Small intestine (tissue), 7 donors: ENCODE measurements at regions not wholly inside any gene's neighbourhood (a gene's known extent, or its start where the extent isn't known, plus 50 kb on each side); places are given as distances from the start of the nearest gene placed in this dataset.
A peak's percentile ranks its signal among the peaks of the same experiment; 100 is the strongest.
"Not testable (repeated sequence)": the region's sequence is repeated elsewhere in the genome, so short reads cannot be mapped to it uniquely, and the experiment has no call there.

Experiments
- DNase-seq, 2 donors: peaks; one replicate each; pipeline versions ENCODE4 v3.0.0 to v3.0.0-alpha.2; 2013
- FAIRE-seq: peaks from 2 replicates; lab custom pipeline; 2012; peaks lifted over from hg19 to GRCh38; lab: Jason Lieb, UNC
- H3K27ac ChIP-seq, 3 donors: one replicate each; pipeline ENCODE4 v1.5.1; 2013; ENCODE audit warnings: low read length in 2 of 3, mild to moderate bottlenecking in 2 of 3, control low read depth in 1 of 3, inconsistent platforms in 1 of 3, low read depth in 1 of 3, moderate library complexity in 1 of 3
- H3K27me3 ChIP-seq, 3 donors: one replicate each; pipeline ENCODE4 v1.6.1; 2013; ENCODE audit warnings: low read length in 3 of 3, inconsistent platforms in 1 of 3; ENCODE audit not compliant: control insufficient read depth in 3 of 3, insufficient read depth in 3 of 3
- H3K36me3 ChIP-seq, 3 donors: one replicate each; pipeline ENCODE4 v1.6.1; 2013; ENCODE audit warnings: low read length in 3 of 3, inconsistent platforms in 1 of 3, low read depth in 1 of 3, mild to moderate bottlenecking in 1 of 3, moderate library complexity in 1 of 3; ENCODE audit not compliant: control insufficient read depth in 3 of 3, insufficient read depth in 2 of 3
- H3K4me1 ChIP-seq, 3 donors: one replicate each; pipeline ENCODE4 v1.6.1; 2013; ENCODE audit warnings: low read length in 2 of 3, inconsistent platforms in 1 of 3, low read depth in 1 of 3, mild to moderate bottlenecking in 1 of 3, moderate library complexity in 1 of 3; ENCODE audit not compliant: control insufficient read depth in 3 of 3, insufficient read depth in 2 of 3
- H3K4me3 ChIP-seq, 3 donors: one replicate each; pipeline ENCODE4 v1.5.1; 2013; ENCODE audit warnings: low read length in 3 of 3, control low read depth in 1 of 3, inconsistent platforms in 1 of 3, low read depth in 1 of 3, mild to moderate bottlenecking in 1 of 3, moderate library complexity in 1 of 3
- H3K9me3 ChIP-seq, 2 donors: one replicate each; pipeline ENCODE4 v1.6.1; 2013; ENCODE audit warnings: low read depth in 1 of 2, low read length in 1 of 2; ENCODE audit not compliant: control insufficient read depth in 2 of 2, insufficient read depth in 1 of 2
- WGBS, 3 donors: extraction: QIAGEN DNeasy Blood & Tissue Kit; methylation state at CpG; one replicate each; pipeline ENCODE4 v1.1.7; 2013; 5-methylcytosine and 5-hydroxymethylcytosine counted together
- donor health status: healthy with polysubstance abuse.
- donor health status: control.
- donor health status: control.
- donor health status: Bipolar disorder and iron deficiency.
- donor health status: healthy.

GRCh38 chr3:151675858-151676615 lies 57.7 kb upstream of the AADACL2 start:
- 91% methylated on average over 8 of the region's 8 CpGs for WGBS, 3 donors
- DNase-seq (no peak), FAIRE-seq (no peak)
- Histone ChIP-seq H3K4me3 (no peak overlapping the region), H3K27me3 (no peaks in the 10 kb centered on the region), H3K4me1 (no peaks in the 10 kb centered on the region), H3K36me3 (no peaks in the 10 kb centered on the region), H3K9me3 (peaks cover 0 to 5% of the 10 kb centered on the region in 2 donors), H3K27ac (no peak overlapping the region)

- H3K4me1 ChIP-seq = no peaks in the 10 kb centered on the region
- no peak for DNase-seq
- H3K4me3 ChIP-seq = no peak overlapping the region
- H3K9me3 ChIP-seq = peaks cover 0 to 5% of the 10 kb centered on the region in 2 donors
- H3K27ac ChIP-seq = no peak overlapping the region
- H3K36me3 ChIP-seq = no peaks in the 10 kb centered on the region
- no peaks in the 10 kb centered on the region for H3K27me3 ChIP-seq
- no peak for FAIRE-seq
- WGBS, 3 donors = 65 to 90% (median 79%) methylated on average over 1 of the region's 1 CpG
Measured at GRCh38 chr3:151673974-151674373, 59.8 kb upstream of the AADACL2 start.

GRCh38 chr3:151667762-151668161 lies 66.0 kb upstream of the AADACL2 start:
- H3K27ac ChIP-seq, H3K4me1 ChIP-seq, H3K27me3 ChIP-seq, FAIRE-seq, H3K4me3 ChIP-seq, H3K9me3 ChIP-seq, DNase-seq, H3K36me3 ChIP-seq: not testable (repeated sequence)
- WGBS, 3 donors = 75 to 83% (median 79%) methylated on average over 3 of the region's 3 CpGs

- FAIRE-seq (peak; percentile 44), DNase-seq (no peak)
- Histone ChIP-seq H3K4me3 (no peak overlapping the region), H3K4me1 (no peaks in the 10 kb centered on the region), H3K27ac (no peak overlapping the region), H3K27me3 (no peaks in the 10 kb centered on the region), H3K9me3 (no peaks in the 10 kb centered on the region), H3K36me3 (no peaks in the 10 kb centered on the region)
- whole genome bisulfite sequencing, 3 donors = 60 to 77% (median 75%) methylated on average over 4 of the region's 4 CpGs
Measured at GRCh38 chr3:151660885-151661284, 72.8 kb upstream of the AADACL2 start.

GRCh38 chr3:151644986-151645385 lies 88.7 kb upstream of the AADACL2 start:
- Histone ChIP-seq H3K4me1 (no peaks in the 10 kb centered on the region), H3K27me3 (no peaks in the 10 kb centered on the region), H3K9me3 (no peaks in the 10 kb centered on the region), H3K27ac (no peak overlapping the region), H3K4me3 (no peak overlapping the region), H3K36me3 (no peaks in the 10 kb centered on the region)
- no peak for FAIRE-seq
- no peak for DNase-seq

- Histone ChIP-seq H3K4me1 (peaks cover 0 to 5% (median 0%) of the 10 kb centered on the region in 3 donors), H3K9me3 (no peaks in the 10 kb centered on the region), H3K27me3 (no peaks in the 10 kb centered on the region), H3K4me3 (no peak overlapping the region), H3K36me3 (no peaks in the 10 kb centered on the region), H3K27ac (no peak overlapping the region)
- 91 to 100% (median 96%) methylated on average over 1 of the region's 1 CpG for WGBS, 3 donors
- FAIRE-seq = no peak
- no peak for DNase-seq
Measured at GRCh38 chr3:151644020-151644620, 89.6 kb upstream of the AADACL2 start.

- no peak for FAIRE-seq
- DNase-seq = no peak
- Histone ChIP-seq H3K36me3 (no peaks in the 10 kb centered on the region), H3K9me3 (no peaks in the 10 kb centered on the region), H3K27ac (no peak overlapping the region), H3K4me3 (no peak overlapping the region), H3K4me1 (peaks cover 0 to 5% (median 0%) of the 10 kb centered on the region in 3 donors), H3K27me3 (no peaks in the 10 kb centered on the region)
- WGBS, 3 donors = 45 to 54% (median 48%) methylated on average over 2 of the region's 2 CpGs
Measured at GRCh38 chr3:151639418-151639740, 94.3 kb upstream of the AADACL2 start.

- H3K36me3 ChIP-seq = no peaks in the 10 kb centered on the region
- WGBS, 3 donors = 36 to 54% (median 38%) methylated on average over 4 of the region's 4 CpGs
- FAIRE-seq (no peak), DNase-seq (peak; percentile 53 to 73)
- no peaks in the 10 kb centered on the region for H3K27me3 ChIP-seq
- H3K4me1 ChIP-seq = peaks cover 0 to 5% (median 0%) of the 10 kb centered on the region in 3 donors
- no peak overlapping the region for H3K27ac ChIP-seq
- H3K9me3 ChIP-seq = no peaks in the 10 kb centered on the region
- H3K4me3 ChIP-seq = no peak overlapping the region
Measured at GRCh38 chr3:151638555-151639417, 94.9 kb upstream of the AADACL2 start.
